ENCODE measurements at regions not wholly inside any gene's neighbourhood (a gene's known extent, or its start where the extent isn't known, plus 50 kb on each side); places are given as distances from the start of the nearest gene placed in this dataset.
"Not testable (repeated sequence)": the region's sequence is repeated elsewhere in the genome, so short reads cannot be mapped to it uniquely, and the experiment has no call there.

DNA sequence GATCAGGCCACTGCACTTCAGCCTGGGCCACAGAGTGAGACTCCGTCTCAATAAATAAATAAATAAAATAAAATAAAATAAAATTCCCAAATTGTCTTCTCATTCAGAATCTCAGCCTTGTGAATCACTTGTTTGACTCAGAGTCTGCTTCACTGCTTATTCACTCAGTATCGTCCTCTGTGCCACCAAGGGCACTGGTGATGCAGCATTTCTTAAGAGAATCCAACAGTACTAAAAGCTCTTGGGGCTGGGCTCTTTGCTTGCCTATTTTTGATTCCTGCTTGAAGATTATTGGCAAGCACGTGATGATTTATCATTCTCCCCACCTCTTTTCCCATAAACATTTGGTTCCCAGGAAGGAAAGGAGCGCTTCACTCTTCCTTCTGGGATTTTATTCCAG, 54.8 kb upstream of the HMGB1 start:
- no peaks in the 10 kb centered on the region for H4K20me1 ChIP-seq (ENCODE audit: low read depth, low read length)
- H3K9me2 ChIP-seq (replicated peaks; ENCODE audit: insufficient read depth, low read length): no peaks in the 10 kb centered on the region
- no peak overlapping the region for H2AFZ ChIP-seq (ENCODE audit: low read depth, low read length, severe bottlenecking)
- no peak overlapping the region for H3K4me3 ChIP-seq (ENCODE audit: insufficient read depth, low read length, poor library complexity, severe bottlenecking)
- no peaks in the 10 kb centered on the region for H3K9me3 ChIP-seq (ENCODE audit: insufficient read depth, low read length)
- no peak overlapping the region for H3K9ac ChIP-seq (ENCODE audit: low read length)
- H3K4me2 ChIP-seq (ENCODE audit: low read depth, low read length, poor library complexity, severe bottlenecking): no peak overlapping the region
- no peak overlapping the region for H3K27ac ChIP-seq (ENCODE audit: low read depth, low read length)
- H3K27me3 ChIP-seq (ENCODE audit: low read length): no peaks in the 10 kb centered on the region
- H3F3A ChIP-seq (ENCODE audit: insufficient read depth): no peaks in the 10 kb centered on the region
- no peaks in the 10 kb centered on the region for H3K36me3 ChIP-seq (ENCODE audit: low read length)
- H3K79me2 ChIP-seq (ENCODE audit: insufficient read depth, low read length): no peaks in the 10 kb centered on the region
- TF ChIP-seq CTCF (IDR thresholded peaks at IDR 0.05; ENCODE audit: insufficient read depth, low read length, poor library complexity, severe bottlenecking): no peak
- no peak for TF ChIP-seq EZH2phosphoT487 (conservative IDR thresholded peaks at IDR 0.05; ENCODE audit: low read length)

DNA sequence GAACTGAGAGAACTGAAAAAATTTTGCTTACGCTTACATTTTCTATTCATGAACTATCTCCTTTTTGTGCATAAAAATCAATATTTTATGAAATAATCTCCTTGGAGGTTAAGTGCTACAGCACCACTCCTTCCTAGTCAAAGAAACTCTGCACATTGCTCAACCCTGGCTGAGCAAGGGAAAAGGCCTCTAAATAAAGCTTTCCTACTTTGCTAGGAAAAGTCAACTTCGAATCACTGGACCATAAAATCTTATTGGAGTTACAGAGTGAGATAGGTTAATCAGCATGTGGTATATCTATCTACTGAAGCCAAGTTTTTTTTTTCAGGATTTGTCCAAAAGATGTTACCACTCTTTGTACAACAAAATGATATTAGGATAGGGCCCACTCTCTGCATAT, 57.5 kb upstream of the HMGB1 start:
- H2AFZ ChIP-seq (ENCODE audit: low read depth, low read length, severe bottlenecking): no peak overlapping the region
- H3K36me3 ChIP-seq (ENCODE audit: low read length): no peaks in the 10 kb centered on the region
- no peak for TF ChIP-seq EZH2phosphoT487 (conservative IDR thresholded peaks at IDR 0.05; ENCODE audit: low read length)
- TF ChIP-seq CTCF (IDR thresholded peaks at IDR 0.05; ENCODE audit: insufficient read depth, low read length, poor library complexity, severe bottlenecking): no peak
- no peak overlapping the region for H3K27ac ChIP-seq (ENCODE audit: low read depth, low read length)
- H3F3A ChIP-seq (ENCODE audit: insufficient read depth): no peaks in the 10 kb centered on the region
- H3K4me3 ChIP-seq (ENCODE audit: insufficient read depth, low read length, poor library complexity, severe bottlenecking): no peak overlapping the region
- no peaks in the 10 kb centered on the region for H3K9me2 ChIP-seq (replicated peaks; ENCODE audit: insufficient read depth, low read length)
- no peaks in the 10 kb centered on the region for H3K9me3 ChIP-seq (ENCODE audit: insufficient read depth, low read length)
- H4K20me1 ChIP-seq (ENCODE audit: low read depth, low read length): no peaks in the 10 kb centered on the region
- no peaks in the 10 kb centered on the region for H3K79me2 ChIP-seq (ENCODE audit: insufficient read depth, low read length)
- no peak overlapping the region for H3K4me2 ChIP-seq (ENCODE audit: low read depth, low read length, poor library complexity, severe bottlenecking)
- no peak overlapping the region for H3K9ac ChIP-seq (ENCODE audit: low read length)
- H3K27me3 ChIP-seq (ENCODE audit: low read length): no peaks in the 10 kb centered on the region

DNA sequence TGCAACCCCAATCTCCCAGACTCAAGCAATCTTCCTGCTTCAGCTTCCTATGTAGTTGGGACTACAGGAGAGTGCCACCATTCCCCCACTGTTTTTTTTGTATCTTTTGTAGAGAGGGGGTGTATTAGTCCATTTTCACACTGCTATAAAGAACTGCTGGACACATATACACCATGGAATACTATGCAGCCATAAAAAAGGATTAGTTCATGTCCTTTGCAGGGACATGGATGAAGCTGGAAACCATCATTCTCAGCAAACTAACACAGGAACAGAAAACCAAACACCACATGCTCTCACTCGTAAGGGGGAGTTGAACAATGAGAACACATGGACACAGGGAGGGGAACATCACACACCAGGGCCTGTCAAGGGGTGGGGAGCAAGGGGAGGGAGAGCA, 58.1 kb upstream of the HMGB1 start:
- H3K9me3 ChIP-seq (ENCODE audit: insufficient read depth, low read length); H3K4me3 ChIP-seq (ENCODE audit: insufficient read depth, low read length, poor library complexity, severe bottlenecking); H2AFZ ChIP-seq (ENCODE audit: low read depth, low read length, severe bottlenecking); H3K4me2 ChIP-seq (ENCODE audit: low read depth, low read length, poor library complexity, severe bottlenecking); H4K20me1 ChIP-seq (ENCODE audit: low read depth, low read length); H3K9me2 ChIP-seq (replicated peaks; ENCODE audit: insufficient read depth, low read length); H3K36me3 ChIP-seq (ENCODE audit: low read length); H3K79me2 ChIP-seq (ENCODE audit: insufficient read depth, low read length); H3K9ac ChIP-seq (ENCODE audit: low read length); H3K27me3 ChIP-seq (ENCODE audit: low read length); H3K27ac ChIP-seq (ENCODE audit: low read depth, low read length); H3F3A ChIP-seq (ENCODE audit: insufficient read depth): not testable (repeated sequence)

DNA sequence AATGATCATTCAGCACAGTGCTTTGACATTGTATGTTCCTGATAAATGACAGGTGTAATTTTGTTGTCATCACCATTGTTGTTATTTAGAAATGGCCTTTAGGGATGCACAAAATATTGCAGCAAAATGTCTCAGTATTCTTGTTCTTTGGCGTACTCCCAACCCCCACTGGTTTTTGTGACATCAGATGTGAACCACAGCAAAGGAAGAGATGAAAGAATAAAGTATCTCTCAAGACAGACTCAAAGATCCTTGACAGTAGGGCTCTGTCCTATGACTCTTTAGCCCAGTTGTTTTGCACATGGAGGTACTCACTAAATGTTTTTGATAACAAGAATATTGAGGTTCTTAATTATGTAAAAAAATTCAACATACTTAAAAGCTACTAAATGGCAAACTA, 59.5 kb upstream of the HMGB1 start:
- not testable (repeated sequence) for H3K27ac ChIP-seq (ENCODE audit: low read depth, low read length); H3K4me3 ChIP-seq (ENCODE audit: insufficient read depth, low read length, poor library complexity, severe bottlenecking); H2AFZ ChIP-seq (ENCODE audit: low read depth, low read length, severe bottlenecking); H3K9ac ChIP-seq (ENCODE audit: low read length); H3K9me2 ChIP-seq (replicated peaks; ENCODE audit: insufficient read depth, low read length); H3F3A ChIP-seq (ENCODE audit: insufficient read depth); H4K20me1 ChIP-seq (ENCODE audit: low read depth, low read length); H3K27me3 ChIP-seq (ENCODE audit: low read length); H3K79me2 ChIP-seq (ENCODE audit: insufficient read depth, low read length); H3K4me2 ChIP-seq (ENCODE audit: low read depth, low read length, poor library complexity, severe bottlenecking); H3K36me3 ChIP-seq (ENCODE audit: low read length); H3K9me3 ChIP-seq (ENCODE audit: insufficient read depth, low read length)

Measured in SU-DHL-6 (cell line).